Astrocyte (in vitro differentiated cells and primary cell): ENCODE measurements at regions not wholly inside any gene's neighbourhood (a gene's known extent, or its start where the extent isn't known, plus 50 kb on each side); places are given as distances from the start of the nearest gene placed in this dataset.

ENCODE experiments used
- DNase-seq: peaks from one replicate; pipeline ENCODE4 v3.0.0-alpha.2; 2010; ENCODE audit warnings: low read depth
- FAIRE-seq: peaks from 2 replicates; lab custom pipeline; 2011; peaks lifted over from hg19 to GRCh38; lab: Jason Lieb, UNC
- H2AFZ ChIP-seq: 2 replicates; pipeline ENCODE4 v1.6.0; 2012; ENCODE audit warnings: low read depth, low read length, inconsistent platforms
- H3K27ac ChIP-seq: 2 replicates; pipeline ENCODE4 v1.5.1; 2011; ENCODE audit warnings: low read depth, low read length, inconsistent platforms
- H3K27me3 ChIP-seq: 2 replicates; pipeline ENCODE4 v1.6.0; 2011; ENCODE audit warnings: low read length, inconsistent platforms; ENCODE audit not compliant: insufficient read depth
- H3K36me3 ChIP-seq: 2 replicates; pipeline ENCODE4 v1.5.1; 2011; ENCODE audit warnings: low read length, inconsistent platforms; ENCODE audit not compliant: insufficient read depth
- H3K4me1 ChIP-seq: 2 replicates; pipeline ENCODE4 v1.5.1; 2011; ENCODE audit warnings: low read length, inconsistent platforms; ENCODE audit not compliant: insufficient read depth
- H3K4me2 ChIP-seq: 2 replicates; pipeline ENCODE4 v1.6.0; 2012; ENCODE audit warnings: low read length, inconsistent platforms
- H3K4me3 ChIP-seq: 2 replicates; pipeline ENCODE4 v1.5.1; 2011; ENCODE audit warnings: low read depth, mild to moderate bottlenecking, low read length, inconsistent platforms; ENCODE audit not compliant: insufficient read depth
- H3K79me2 ChIP-seq: 2 replicates; pipeline ENCODE4 v1.6.0; 2012; ENCODE audit warnings: mild to moderate bottlenecking, low read length, inconsistent platforms; ENCODE audit not compliant: insufficient read depth
- H3K9ac ChIP-seq: 2 replicates; pipeline ENCODE4 v1.6.0; 2012; ENCODE audit warnings: mild to moderate bottlenecking, low read length, inconsistent platforms
- H3K9me3 ChIP-seq: 2 replicates; pipeline ENCODE4 v1.5.1; 2012; ENCODE audit warnings: low read depth, mild to moderate bottlenecking, low read length, inconsistent platforms; ENCODE audit not compliant: insufficient read depth
- H4K20me1 ChIP-seq: 2 replicates; pipeline ENCODE4 v1.6.0; 2012; ENCODE audit warnings: low read length, inconsistent platforms; ENCODE audit not compliant: insufficient read depth
- H3K27ac Mint-ChIP-seq: one replicate; pipeline ENCODE4 v1.8.0; 2021; ENCODE audit warnings: mild to moderate bottlenecking, mixed read lengths; ENCODE audit not compliant: unreplicated experiment
- H3K27me3 Mint-ChIP-seq: one replicate; pipeline ENCODE4 v1.8.0; 2021; ENCODE audit warnings: low read depth, mixed read lengths; ENCODE audit not compliant: unreplicated experiment
- H3K36me3 Mint-ChIP-seq: one replicate; pipeline ENCODE4 v1.8.0; 2021; ENCODE audit warnings: low read depth, mixed read lengths; ENCODE audit not compliant: unreplicated experiment
- H3K4me1 Mint-ChIP-seq: one replicate; pipeline ENCODE4 v1.8.0; 2021; ENCODE audit warnings: low read depth, mixed read lengths; ENCODE audit not compliant: unreplicated experiment
- H3K4me3 Mint-ChIP-seq: one replicate; pipeline ENCODE4 v1.8.0; 2021; ENCODE audit warnings: mild to moderate bottlenecking, moderate library complexity, mixed read lengths; ENCODE audit not compliant: unreplicated experiment
- H3K9me3 Mint-ChIP-seq: one replicate; pipeline ENCODE4 v1.8.0; 2021; ENCODE audit warnings: mild to moderate bottlenecking, mixed read lengths; ENCODE audit not compliant: unreplicated experiment
- EZH2 ChIP-seq: IDR thresholded peaks from 2 replicates; pipeline ENCODE4 v1.6.1; 2012; ENCODE audit warnings: mild to moderate bottlenecking, low read length, inconsistent platforms; ENCODE audit not compliant: insufficient read depth
- TF ChIP-seq, protein P1 (sequence below): IDR thresholded peaks from 2 replicates; pipeline ENCODE4 v1.5.1; 2011; ENCODE audit warnings: low read depth, mild to moderate bottlenecking, inconsistent platforms, low read length, moderate library complexity; ENCODE audit not compliant: insufficient read depth

DNA sequence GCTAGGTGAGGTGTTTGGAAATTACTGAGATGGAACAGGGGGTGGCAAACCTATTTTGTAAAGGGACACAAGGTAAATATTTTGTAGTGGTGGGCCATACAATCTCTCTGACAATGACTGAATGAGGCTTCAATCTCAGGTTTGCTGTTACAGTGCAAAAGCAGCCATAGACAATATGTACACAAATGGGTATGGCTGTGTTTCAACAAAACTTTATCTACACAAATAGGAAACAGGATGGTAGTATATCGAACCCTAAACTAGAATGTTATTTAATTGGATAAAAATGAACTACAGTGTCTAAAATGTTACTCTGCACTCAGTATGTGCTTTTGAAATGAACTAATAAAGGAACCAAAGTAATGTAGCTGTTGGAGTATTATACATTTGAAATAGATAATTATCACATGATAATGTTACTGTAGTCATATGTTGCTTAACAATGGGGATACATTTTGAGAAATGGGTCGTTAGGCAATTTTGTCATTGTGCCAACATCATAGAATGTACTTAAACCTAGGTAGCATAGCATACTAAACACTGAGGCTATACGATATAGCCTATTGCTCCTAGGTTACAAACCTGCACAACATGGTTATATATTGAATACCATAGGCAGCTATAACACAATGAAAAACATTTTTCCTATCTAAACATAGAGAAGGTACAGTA lies 495.2 kb upstream of the TBL1XR1 start:
- Histone ChIP-seq H2AFZ (no peak overlapping the region), H3K4me2 (no peak overlapping the region), H3K4me3 (no peak overlapping the region), H3K9ac (no peak overlapping the region), H3K9me3 (no peaks in the 10 kb centered on the region), H4K20me1 (no peaks in the 10 kb centered on the region), H3K27me3 (no peaks in the 10 kb centered on the region), H3K27ac (no peak overlapping the region), H3K79me2 (no peaks in the 10 kb centered on the region), H3K36me3 (no peaks in the 10 kb centered on the region), H3K4me1 (peaks cover 4% of the 10 kb centered on the region)
- no peak for FAIRE-seq
- no peaks in the 10 kb centered on the region for H3K36me3 Mint-ChIP-seq
- H3K4me1 Mint-ChIP-seq, result peaks cover 4% of the 10 kb centered on the region
- no peak overlapping the region for H3K4me3 Mint-ChIP-seq
- H3K27ac Mint-ChIP-seq, result no peak overlapping the region
- no peak for DNase-seq
- TF ChIP-seq, protein P1, sequence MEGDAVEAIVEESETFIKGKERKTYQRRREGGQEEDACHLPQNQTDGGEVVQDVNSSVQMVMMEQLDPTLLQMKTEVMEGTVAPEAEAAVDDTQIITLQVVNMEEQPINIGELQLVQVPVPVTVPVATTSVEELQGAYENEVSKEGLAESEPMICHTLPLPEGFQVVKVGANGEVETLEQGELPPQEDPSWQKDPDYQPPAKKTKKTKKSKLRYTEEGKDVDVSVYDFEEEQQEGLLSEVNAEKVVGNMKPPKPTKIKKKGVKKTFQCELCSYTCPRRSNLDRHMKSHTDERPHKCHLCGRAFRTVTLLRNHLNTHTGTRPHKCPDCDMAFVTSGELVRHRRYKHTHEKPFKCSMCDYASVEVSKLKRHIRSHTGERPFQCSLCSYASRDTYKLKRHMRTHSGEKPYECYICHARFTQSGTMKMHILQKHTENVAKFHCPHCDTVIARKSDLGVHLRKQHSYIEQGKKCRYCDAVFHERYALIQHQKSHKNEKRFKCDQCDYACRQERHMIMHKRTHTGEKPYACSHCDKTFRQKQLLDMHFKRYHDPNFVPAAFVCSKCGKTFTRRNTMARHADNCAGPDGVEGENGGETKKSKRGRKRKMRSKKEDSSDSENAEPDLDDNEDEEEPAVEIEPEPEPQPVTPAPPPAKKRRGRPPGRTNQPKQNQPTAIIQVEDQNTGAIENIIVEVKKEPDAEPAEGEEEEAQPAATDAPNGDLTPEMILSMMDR, result no peak
- TF ChIP-seq EZH2, result no peak
- peaks cover under 1% of the 10 kb centered on the region for H3K27me3 Mint-ChIP-seq
- no peaks in the 10 kb centered on the region for H3K9me3 Mint-ChIP-seq

DNA sequence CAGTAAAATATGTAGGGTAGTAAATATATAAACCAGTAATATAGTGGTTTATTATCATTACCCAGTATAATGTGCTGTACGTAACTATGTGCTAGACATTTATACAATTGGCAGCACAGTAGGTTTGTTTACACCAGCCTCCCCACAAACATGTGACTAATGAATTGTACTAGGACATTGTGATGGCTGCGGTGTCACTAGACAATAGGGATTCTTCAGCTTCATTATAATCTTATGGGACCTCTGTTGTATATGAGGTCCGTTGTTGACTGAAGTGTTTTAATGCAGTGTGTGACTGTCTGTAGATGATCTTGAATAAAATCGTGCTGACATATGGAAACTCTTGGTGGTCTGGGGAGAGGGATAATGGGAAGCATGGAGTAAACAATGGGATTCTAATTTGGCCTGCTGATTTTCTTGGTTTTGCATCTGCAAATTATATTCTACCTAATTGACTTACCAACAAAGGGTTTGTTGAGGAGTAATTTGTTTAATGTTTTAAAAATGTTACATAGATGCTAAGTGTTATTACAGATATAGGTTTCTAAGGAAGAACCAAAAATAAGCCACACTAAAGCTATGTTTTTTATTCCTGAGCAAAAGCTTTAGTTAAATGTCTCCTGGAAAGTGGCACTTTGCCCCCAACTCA lies 496.5 kb upstream of the TBL1XR1 start:
- Histone ChIP-seq H3K4me2 (peak overlapping the region; percentile 24), H3K4me3 (no peak overlapping the region), H3K27ac (no peak overlapping the region), H3K4me1 (peaks cover 4% of the 10 kb centered on the region), H3K79me2 (no peaks in the 10 kb centered on the region), H3K9ac (no peak overlapping the region), H3K27me3 (no peaks in the 10 kb centered on the region), H2AFZ (no peak overlapping the region), H3K36me3 (no peaks in the 10 kb centered on the region), H4K20me1 (no peaks in the 10 kb centered on the region), H3K9me3 (no peaks in the 10 kb centered on the region)
- no peak for FAIRE-seq
- H3K9me3 Mint-ChIP-seq, result no peaks in the 10 kb centered on the region
- no peaks in the 10 kb centered on the region for H3K27me3 Mint-ChIP-seq
- H3K4me1 Mint-ChIP-seq, result peaks cover 4% of the 10 kb centered on the region
- H3K27ac Mint-ChIP-seq, result no peak overlapping the region
- DNase-seq, result no peak
- H3K4me3 Mint-ChIP-seq, result no peak overlapping the region
- H3K36me3 Mint-ChIP-seq, result no peaks in the 10 kb centered on the region
- TF ChIP-seq, protein P1, result no peak
- TF ChIP-seq EZH2, result no peak

DNA sequence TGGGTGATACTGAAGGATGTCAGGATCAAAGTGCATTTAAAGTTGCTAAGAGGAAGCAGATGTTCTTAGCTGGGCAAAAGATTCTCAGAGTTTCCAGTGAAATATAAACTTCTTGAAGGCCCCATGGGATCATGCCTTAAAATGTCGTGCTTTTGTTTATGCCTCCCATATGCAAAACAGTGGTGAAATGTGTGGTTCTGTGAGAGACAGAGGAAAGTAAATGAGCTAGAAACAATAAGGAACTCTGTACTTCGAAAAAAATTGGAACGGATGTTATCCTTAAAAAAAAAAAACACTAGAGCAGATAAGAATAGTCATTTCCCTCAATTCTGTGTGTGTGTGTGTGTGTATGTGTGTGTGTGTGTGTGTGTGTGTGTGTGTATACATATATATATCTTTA lies 497.0 kb upstream of the TBL1XR1 start:
- Mint-ChIP-seq H3K27me3 (no peaks in the 10 kb centered on the region), H3K9me3 (no peaks in the 10 kb centered on the region), H3K4me3 (no peak overlapping the region), H3K4me1 (peaks cover 4% of the 10 kb centered on the region), H3K36me3 (no peaks in the 10 kb centered on the region), H3K27ac (no peak overlapping the region)
- H3K27me3 ChIP-seq, result no peaks in the 10 kb centered on the region
- FAIRE-seq (no peak), DNase-seq (peak; percentile 59)
- H3K79me2 ChIP-seq, result no peaks in the 10 kb centered on the region
- H3K4me3 ChIP-seq, result no peak overlapping the region
- TF ChIP-seq EZH2, result no peak
- TF ChIP-seq, protein P1, result no peak
- H3K27ac ChIP-seq, result no peak overlapping the region
- no peaks in the 10 kb centered on the region for H4K20me1 ChIP-seq
- H3K9me3 ChIP-seq, result no peaks in the 10 kb centered on the region
- no peak overlapping the region for H2AFZ ChIP-seq
- peaks cover 4% of the 10 kb centered on the region for H3K4me1 ChIP-seq
- peak overlapping the region; percentile 24 for H3K4me2 ChIP-seq
- no peak overlapping the region for H3K9ac ChIP-seq
- H3K36me3 ChIP-seq, result no peaks in the 10 kb centered on the region
